ENCODE measurements at regions not wholly inside any gene's neighbourhood (a gene's known extent, or its start where the extent isn't known, plus 50 kb on each side); places are given as distances from the start of the nearest gene placed in this dataset.

GRCh38 chr22:49354516-49355210, 473.0 kb downstream of the BRD1 start:
- RAD21 ChIA-PET (ENCODE audit: low non-redundant PET in 1 of 2, low total read pairs in 2 of 2, uncharacterized antibody in 2 of 2, unreplicated experiment in 2 of 2) = no interaction called here
- intact Hi-C loops (cut with micrococcal nuclease) = no loop called here
- no peaks in the 10 kb centered on the region for H3K36me3 ChIP-seq (ENCODE audit: control insufficient read depth in 1 of 2, insufficient read depth in 2 of 2, low read length in 2 of 2)
- DNase-seq (ENCODE audit: low read depth, low spot score) = no peak
- POLR2A ChIA-PET = no interaction called here
- no peak overlapping the region for H3K4me2 ChIP-seq (ENCODE audit: low read length)
- no peaks in the 10 kb centered on the region for H3K9me2 ChIP-seq (ENCODE audit: insufficient read depth)
- H3K4me3 ChIP-seq (replicated peaks in 1 of 2; ENCODE audit: low read depth in 1 of 2, low read length in 2 of 2) = no peak overlapping the region
- no peak overlapping the region for H3K9ac ChIP-seq (ENCODE audit: low read length)
- CTCF ChIA-PET = no interaction called here
- no peaks in the 10 kb centered on the region for H3K79me2 ChIP-seq (ENCODE audit: insufficient read depth, low read length)
- H3K27ac ChIP-seq (ENCODE audit: low read depth, low read length) = no peak overlapping the region
- H2AFZ ChIP-seq (ENCODE audit: low read depth, low read length, poor library complexity, severe bottlenecking) = no peak overlapping the region
- no TSS peak for BruUV-seq (replicated peaks)
- TF ChIP-seq CEBPB (IDR thresholded peaks at IDR 0.05; ENCODE audit: low read depth) (no peak), SIN3A (IDR thresholded peaks at IDR 0.05; ENCODE audit: low read depth) (no peak), CBX3 (IDR thresholded peaks at IDR 0.05; ENCODE audit: low read depth) (no peak), EZH2phosphoT487 (IDR thresholded peaks at IDR 0.05; ENCODE audit: borderline replicate concordance) (no peak), POLR2AphosphoS5 (IDR thresholded peaks at IDR 0.05; ENCODE audit: low read depth, low read length) (no peak), ZFX (IDR thresholded peaks at IDR 0.05) (no peak), ELF1 (IDR thresholded peaks at IDR 0.05; ENCODE audit: borderline replicate concordance, low read depth) (no peak), YY1 (IDR thresholded peaks at IDR 0.05; ENCODE audit: extremely low read depth, insufficient replicate concordance, low read depth, low read length) (no peak), EGR1 (IDR thresholded peaks at IDR 0.05; ENCODE audit: low read depth) (no peak), POLR2A (IDR thresholded peaks at IDR 0.05; ENCODE audit: borderline replicate concordance, extremely low read depth, insufficient read depth, insufficient read length) (no peak), SP1 (IDR thresholded peaks at IDR 0.05; ENCODE audit: low read depth) (no peak), JUND (IDR thresholded peaks at IDR 0.05) (no peak), SRF (IDR thresholded peaks at IDR 0.05; ENCODE audit: low read depth) (no peak)
- TF ChIP-seq, protein P1, sequence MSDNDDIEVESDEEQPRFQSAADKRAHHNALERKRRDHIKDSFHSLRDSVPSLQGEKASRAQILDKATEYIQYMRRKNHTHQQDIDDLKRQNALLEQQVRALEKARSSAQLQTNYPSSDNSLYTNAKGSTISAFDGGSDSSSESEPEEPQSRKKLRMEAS (IDR thresholded peaks at IDR 0.05) = no peak
- no peaks in the 10 kb centered on the region for H3K9me3 ChIP-seq (ENCODE audit: control insufficient read depth in 1 of 2, insufficient read depth in 1 of 2, low read depth in 1 of 2, low read length in 2 of 2)
- H4K20me1 ChIP-seq (ENCODE audit: insufficient read depth) = no peaks in the 10 kb centered on the region
- no peak for ATAC-seq
- H3K27me3 ChIP-seq (ENCODE audit: insufficient read depth, low read length) = peaks cover 59% of the 10 kb centered on the region
- no peaks in the 10 kb centered on the region for H3K4me1 ChIP-seq (ENCODE audit: control insufficient read depth in 1 of 2, insufficient read depth in 2 of 2, low read length in 2 of 2)

- CTCF ChIA-PET = no interaction called here
- no peaks in the 10 kb centered on the region for H4K20me1 ChIP-seq (ENCODE audit: insufficient read depth)
- no peaks in the 10 kb centered on the region for H3K36me3 ChIP-seq (ENCODE audit: control insufficient read depth in 1 of 2, insufficient read depth in 2 of 2, low read length in 2 of 2)
- RAD21 ChIA-PET (ENCODE audit: low non-redundant PET in 1 of 2, low total read pairs in 2 of 2, uncharacterized antibody in 2 of 2, unreplicated experiment in 2 of 2) = no interaction called here
- no peak for DNase-seq (ENCODE audit: low read depth, low spot score)
- ATAC-seq = no peak
- no peak overlapping the region for H3K9ac ChIP-seq (ENCODE audit: low read length)
- no peak overlapping the region for H3K4me3 ChIP-seq (replicated peaks in 1 of 2; ENCODE audit: low read depth in 1 of 2, low read length in 2 of 2)
- H3K9me3 ChIP-seq (ENCODE audit: control insufficient read depth in 1 of 2, insufficient read depth in 1 of 2, low read depth in 1 of 2, low read length in 2 of 2) = no peaks in the 10 kb centered on the region
- peaks cover 48% of the 10 kb centered on the region for H3K27me3 ChIP-seq (ENCODE audit: insufficient read depth, low read length)
- intact Hi-C loops (cut with micrococcal nuclease) = no loop called here
- POLR2A ChIA-PET = no interaction called here
- no peak overlapping the region for H3K27ac ChIP-seq (ENCODE audit: low read depth, low read length)
- no peaks in the 10 kb centered on the region for H3K9me2 ChIP-seq (ENCODE audit: insufficient read depth)
- no TSS peak for BruUV-seq (replicated peaks)
- no peak overlapping the region for H3K4me2 ChIP-seq (ENCODE audit: low read length)
- H3K79me2 ChIP-seq (ENCODE audit: insufficient read depth, low read length) = no peaks in the 10 kb centered on the region
- no peaks in the 10 kb centered on the region for H3K4me1 ChIP-seq (ENCODE audit: control insufficient read depth in 1 of 2, insufficient read depth in 2 of 2, low read length in 2 of 2)
- H2AFZ ChIP-seq (ENCODE audit: low read depth, low read length, poor library complexity, severe bottlenecking) = no peak overlapping the region
- TF ChIP-seq CEBPB (IDR thresholded peaks at IDR 0.05; ENCODE audit: low read depth) (no peak), CBX3 (IDR thresholded peaks at IDR 0.05; ENCODE audit: low read depth) (no peak), YY1 (IDR thresholded peaks at IDR 0.05; ENCODE audit: extremely low read depth, insufficient replicate concordance, low read depth, low read length) (no peak), RAD21 (IDR thresholded peaks at IDR 0.05; ENCODE audit: low read depth) (no peak), ZNF274 (IDR thresholded peaks at IDR 0.05; ENCODE audit: low read depth, low read length) (no peak), EGR1 (IDR thresholded peaks at IDR 0.05; ENCODE audit: low read depth) (no peak), EZH2 (IDR thresholded peaks at IDR 0.05) (no peak), CTCF (IDR thresholded peaks at IDR 0.05 in 2 of 3, conservative IDR thresholded peaks at IDR 0.05 in 1 of 3; ENCODE audit: borderline replicate concordance in 1 of 3, insufficient read depth in 1 of 3, low read depth in 2 of 3, low read length in 2 of 3) (no peak), TCF7L2 (IDR thresholded peaks at IDR 0.05; ENCODE audit: borderline replicate concordance, extremely low read depth, insufficient read depth, insufficient read length) (no peak)
- TF ChIP-seq, protein P2, sequence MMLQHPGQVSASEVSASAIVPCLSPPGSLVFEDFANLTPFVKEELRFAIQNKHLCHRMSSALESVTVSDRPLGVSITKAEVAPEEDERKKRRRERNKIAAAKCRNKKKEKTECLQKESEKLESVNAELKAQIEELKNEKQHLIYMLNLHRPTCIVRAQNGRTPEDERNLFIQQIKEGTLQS (IDR thresholded peaks at IDR 0.05) = no peak
Observed at GRCh38 chr22:49353235-49353634, 474.4 kb downstream of the BRD1 start.
